ENCODE measurements at regions not wholly inside any gene's neighbourhood (a gene's known extent, or its start where the extent isn't known, plus 50 kb on each side); places are given as distances from the start of the nearest gene placed in this dataset.
"Not testable (repeated sequence)": the region's sequence is repeated elsewhere in the genome, so short reads cannot be mapped to it uniquely, and the experiment has no call there.

DNA sequence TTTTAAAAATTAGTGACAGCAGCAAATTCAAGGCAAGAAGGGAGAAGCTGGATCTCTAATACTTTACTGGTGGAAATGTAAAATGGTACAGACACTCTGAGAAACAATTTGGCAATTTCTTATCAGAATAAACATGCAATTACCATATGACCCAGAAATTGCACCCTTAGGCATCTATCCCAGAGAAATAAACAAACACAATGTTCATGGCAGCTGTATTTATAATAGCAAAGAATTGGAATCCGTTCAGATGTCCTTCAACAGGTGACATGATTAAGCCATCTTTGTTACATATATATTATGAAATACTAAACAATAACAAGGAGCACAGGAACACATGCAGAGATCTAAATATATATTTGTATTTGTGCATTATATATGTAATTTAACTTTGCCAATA, 756.5 kb downstream of the SLITRK1 start:
- TF ChIP-seq, protein P1, sequence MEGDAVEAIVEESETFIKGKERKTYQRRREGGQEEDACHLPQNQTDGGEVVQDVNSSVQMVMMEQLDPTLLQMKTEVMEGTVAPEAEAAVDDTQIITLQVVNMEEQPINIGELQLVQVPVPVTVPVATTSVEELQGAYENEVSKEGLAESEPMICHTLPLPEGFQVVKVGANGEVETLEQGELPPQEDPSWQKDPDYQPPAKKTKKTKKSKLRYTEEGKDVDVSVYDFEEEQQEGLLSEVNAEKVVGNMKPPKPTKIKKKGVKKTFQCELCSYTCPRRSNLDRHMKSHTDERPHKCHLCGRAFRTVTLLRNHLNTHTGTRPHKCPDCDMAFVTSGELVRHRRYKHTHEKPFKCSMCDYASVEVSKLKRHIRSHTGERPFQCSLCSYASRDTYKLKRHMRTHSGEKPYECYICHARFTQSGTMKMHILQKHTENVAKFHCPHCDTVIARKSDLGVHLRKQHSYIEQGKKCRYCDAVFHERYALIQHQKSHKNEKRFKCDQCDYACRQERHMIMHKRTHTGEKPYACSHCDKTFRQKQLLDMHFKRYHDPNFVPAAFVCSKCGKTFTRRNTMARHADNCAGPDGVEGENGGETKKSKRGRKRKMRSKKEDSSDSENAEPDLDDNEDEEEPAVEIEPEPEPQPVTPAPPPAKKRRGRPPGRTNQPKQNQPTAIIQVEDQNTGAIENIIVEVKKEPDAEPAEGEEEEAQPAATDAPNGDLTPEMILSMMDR (IDR thresholded peaks at IDR 0.05; ENCODE audit: low read depth, low read length, missing control alignments), result no peak
- DNase-seq (ENCODE audit: extremely low read depth, low read depth), result no peak
- no peak overlapping the region for H3K4me3 ChIP-seq (replicated peaks; ENCODE audit: low read depth, low read length)

DNA sequence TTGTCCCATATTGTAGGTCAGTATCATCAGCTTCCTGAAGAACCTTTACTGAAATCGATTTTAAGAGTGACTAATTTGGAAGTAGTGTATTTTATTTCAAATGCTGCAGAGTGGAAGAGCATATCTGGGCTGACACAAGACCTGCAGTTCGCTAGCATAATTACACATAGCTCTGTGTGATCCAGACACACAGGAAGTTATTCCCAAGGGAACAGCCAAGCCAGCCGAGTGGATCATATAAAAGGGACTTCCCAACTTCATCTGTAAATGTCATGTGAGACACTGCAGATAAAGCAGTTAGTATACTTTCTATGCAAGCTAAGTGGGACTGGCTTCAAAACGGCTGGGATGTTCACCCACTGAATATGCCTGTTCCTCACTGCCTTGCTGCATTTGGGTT, 760.4 kb downstream of the SLITRK1 start:
- no peak for DNase-seq (ENCODE audit: extremely low read depth, low read depth)
- H3K4me3 ChIP-seq (replicated peaks; ENCODE audit: low read depth, low read length), result no peak overlapping the region

GRCh38 chr13:83117046-83117445, 765.2 kb downstream of the SLITRK1 start:
- TF ChIP-seq, protein P1 (IDR thresholded peaks at IDR 0.05; ENCODE audit: low read depth, low read length, missing control alignments), result no peak
- DNase-seq (ENCODE audit: extremely low read depth, low read depth), result no peak
- H3K4me3 ChIP-seq (replicated peaks; ENCODE audit: low read depth, low read length), result no peak overlapping the region

More for the DNA sequence above, 760.4 kb downstream of the SLITRK1 start:
- TF ChIP-seq, protein P1 (IDR thresholded peaks at IDR 0.05; ENCODE audit: low read depth, low read length, missing control alignments), result no peak

DNA sequence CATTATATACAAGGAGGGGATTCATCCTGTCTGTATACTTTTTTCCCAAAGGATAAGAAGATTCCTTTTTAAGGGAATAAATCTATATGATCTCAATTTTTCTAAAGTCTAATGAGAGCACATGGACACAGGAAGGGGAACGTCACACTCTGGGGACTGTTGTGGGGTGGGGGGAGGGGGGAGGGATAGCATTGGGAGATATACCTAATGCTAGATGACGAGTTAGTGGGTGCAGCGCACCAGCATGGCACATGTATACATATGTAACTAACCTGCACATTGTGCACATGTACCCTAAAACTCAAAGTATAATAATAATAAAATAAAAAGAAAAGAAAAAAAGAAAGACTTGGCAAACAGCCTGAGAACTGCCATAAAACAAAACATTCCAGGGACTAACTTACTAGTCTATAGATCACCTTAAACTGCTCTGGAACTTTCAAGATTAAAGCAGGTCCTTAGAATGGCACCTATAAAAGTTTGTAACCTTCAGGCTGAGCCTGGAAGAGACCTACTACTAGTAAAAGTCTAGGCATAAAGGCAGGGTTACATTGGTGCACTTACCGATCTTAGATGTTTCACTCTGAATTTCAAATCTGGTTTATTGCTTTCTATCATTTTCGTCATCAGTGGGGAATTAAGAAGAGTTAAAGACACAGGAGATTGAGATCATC, 780.6 kb downstream of the SLITRK1 start:
- not testable (repeated sequence) for H3K4me3 ChIP-seq (replicated peaks; ENCODE audit: low read depth, low read length); DNase-seq (ENCODE audit: extremely low read depth, low read depth)

- TF ChIP-seq, protein P1 (IDR thresholded peaks at IDR 0.05; ENCODE audit: low read depth, low read length, missing control alignments), result no peak
- DNase-seq (ENCODE audit: extremely low read depth, low read depth), result no peak
- H3K4me3 ChIP-seq (replicated peaks; ENCODE audit: low read depth, low read length), result no peak overlapping the region
Measured at GRCh38 chr13:83100237-83100636, 782.0 kb downstream of the SLITRK1 start.

GRCh38 chr13:83088858-83089257, 793.4 kb downstream of the SLITRK1 start:
- H3K4me3 ChIP-seq (replicated peaks; ENCODE audit: low read depth, low read length), result no peak overlapping the region
- TF ChIP-seq, protein P1 (IDR thresholded peaks at IDR 0.05; ENCODE audit: low read depth, low read length, missing control alignments), result no peak
- no peak for DNase-seq (ENCODE audit: extremely low read depth, low read depth)

DNA sequence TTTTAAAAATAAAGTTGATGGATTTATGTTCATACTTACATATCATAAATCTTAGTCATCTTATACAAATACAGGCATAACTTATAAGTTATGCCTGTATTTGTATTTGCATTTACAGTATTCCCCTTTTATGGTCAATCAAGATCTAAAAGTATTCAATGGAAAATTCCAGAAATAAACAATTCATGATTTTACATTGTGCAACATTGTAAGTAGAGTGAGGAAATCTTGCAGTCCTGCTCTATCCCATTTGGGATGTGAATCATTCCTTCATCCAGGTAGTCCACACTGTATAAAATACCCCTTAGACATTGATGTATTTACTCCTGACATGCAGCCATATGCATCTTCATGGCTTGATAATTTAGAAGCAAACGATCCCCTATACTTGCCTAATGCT, 795.3 kb downstream of the SLITRK1 start:
- no peak overlapping the region for H3K4me3 ChIP-seq (replicated peaks; ENCODE audit: low read depth, low read length)
- no peak for DNase-seq (ENCODE audit: extremely low read depth, low read depth)
- TF ChIP-seq, protein P1 (IDR thresholded peaks at IDR 0.05; ENCODE audit: low read depth, low read length, missing control alignments), result no peak
